ENCODE measurements at regions not wholly inside any gene's neighbourhood (a gene's known extent, or its start where the extent isn't known, plus 50 kb on each side); places are given as distances from the start of the nearest gene placed in this dataset.

GRCh38 chr10:52541006-52541473, 227.0 kb downstream of the DKK1 start:
- no peak overlapping the region for H2AFZ ChIP-seq (ENCODE audit: low read depth, low read length)
- Mint-ChIP-seq H3K36me3 (ENCODE audit: low read depth, unreplicated experiment) (no peaks in the 10 kb centered on the region), H3K27me3 (ENCODE audit: low read depth, unreplicated experiment) (no peaks in the 10 kb centered on the region), H3K9me3 (ENCODE audit: unreplicated experiment) (peaks cover 3% of the 10 kb centered on the region), H3K27ac (ENCODE audit: unreplicated experiment) (no peak overlapping the region), H3K4me1 (ENCODE audit: low read depth, unreplicated experiment) (peaks cover 26% of the 10 kb centered on the region), H3K4me3 (ENCODE audit: unreplicated experiment) (no peak overlapping the region)
- H3K4me2 ChIP-seq (ENCODE audit: low read length): no peak overlapping the region
- H3K79me2 ChIP-seq (ENCODE audit: insufficient read depth, low read length): no peaks in the 10 kb centered on the region
- H3K36me3 ChIP-seq (ENCODE audit: insufficient read depth, low read length): no peaks in the 10 kb centered on the region
- TF ChIP-seq EZH2 (IDR thresholded peaks at IDR 0.05; ENCODE audit: insufficient read depth, low read length) (no peak), CTCF (IDR thresholded peaks at IDR 0.05; ENCODE audit: insufficient read depth, low read depth, low read length) (no peak)
- no peak overlapping the region for H3K4me3 ChIP-seq (ENCODE audit: insufficient read depth, low read depth, low read length)
- H4K20me1 ChIP-seq (ENCODE audit: insufficient read depth, low read length): no peaks in the 10 kb centered on the region
- DNase-seq (ENCODE audit: low read depth) (peak; percentile 22), FAIRE-seq (peak; percentile 83)
- peaks cover 10% of the 10 kb centered on the region for H3K4me1 ChIP-seq (ENCODE audit: insufficient read depth, low read length)
- no peaks in the 10 kb centered on the region for H3K27me3 ChIP-seq (ENCODE audit: insufficient read depth, low read length)
- H3K9ac ChIP-seq (ENCODE audit: low read length): no peak overlapping the region
- no peak overlapping the region for H3K27ac ChIP-seq (ENCODE audit: low read depth, low read length)
- no peaks in the 10 kb centered on the region for H3K9me3 ChIP-seq (ENCODE audit: insufficient read depth, low read depth, low read length)

GRCh38 chr10:52542906-52543305, 228.8 kb downstream of the DKK1 start:
- H3K79me2 ChIP-seq (ENCODE audit: insufficient read depth, low read length): no peaks in the 10 kb centered on the region
- DNase-seq (ENCODE audit: low read depth): no peak
- H3K9me3 Mint-ChIP-seq (ENCODE audit: unreplicated experiment): peaks cover 2% of the 10 kb centered on the region
- TF ChIP-seq CTCF (IDR thresholded peaks at IDR 0.05; ENCODE audit: insufficient read depth, low read depth, low read length) (no peak), EZH2 (IDR thresholded peaks at IDR 0.05; ENCODE audit: insufficient read depth, low read length) (no peak)
- H3K27me3 ChIP-seq (ENCODE audit: insufficient read depth, low read length): no peaks in the 10 kb centered on the region
- no peak overlapping the region for H3K4me2 ChIP-seq (ENCODE audit: low read length)
- no peaks in the 10 kb centered on the region for H3K36me3 ChIP-seq (ENCODE audit: insufficient read depth, low read length)
- no peak overlapping the region for H2AFZ ChIP-seq (ENCODE audit: low read depth, low read length)
- no peaks in the 10 kb centered on the region for H3K9me3 ChIP-seq (ENCODE audit: insufficient read depth, low read depth, low read length)
- H3K4me1 ChIP-seq (ENCODE audit: insufficient read depth, low read length): peaks cover 10% of the 10 kb centered on the region
- H3K4me1 Mint-ChIP-seq (ENCODE audit: low read depth, unreplicated experiment): peaks cover 26% of the 10 kb centered on the region
- no peaks in the 10 kb centered on the region for H3K36me3 Mint-ChIP-seq (ENCODE audit: low read depth, unreplicated experiment)
- H3K27ac Mint-ChIP-seq (ENCODE audit: unreplicated experiment): no peak overlapping the region
- FAIRE-seq: peak; percentile 58
- no peaks in the 10 kb centered on the region for H4K20me1 ChIP-seq (ENCODE audit: insufficient read depth, low read length)
- H3K4me3 ChIP-seq (ENCODE audit: insufficient read depth, low read depth, low read length): no peak overlapping the region
- H3K27ac ChIP-seq (ENCODE audit: low read depth, low read length): no peak overlapping the region
- H3K4me3 Mint-ChIP-seq (ENCODE audit: unreplicated experiment): no peak overlapping the region
- H3K9ac ChIP-seq (ENCODE audit: low read length): no peak overlapping the region
- H3K27me3 Mint-ChIP-seq (ENCODE audit: low read depth, unreplicated experiment): no peaks in the 10 kb centered on the region

- Mint-ChIP-seq H3K4me1 (ENCODE audit: low read depth, unreplicated experiment) (no peaks in the 10 kb centered on the region), H3K27me3 (ENCODE audit: low read depth, unreplicated experiment) (no peaks in the 10 kb centered on the region), H3K4me3 (ENCODE audit: unreplicated experiment) (no peak overlapping the region), H3K9me3 (ENCODE audit: unreplicated experiment) (peaks cover 2% of the 10 kb centered on the region), H3K27ac (ENCODE audit: unreplicated experiment) (no peak overlapping the region), H3K36me3 (ENCODE audit: low read depth, unreplicated experiment) (no peaks in the 10 kb centered on the region)
- H3K36me3 ChIP-seq (ENCODE audit: insufficient read depth, low read length): no peaks in the 10 kb centered on the region
- H3K4me1 ChIP-seq (ENCODE audit: insufficient read depth, low read length): no peaks in the 10 kb centered on the region
- no peaks in the 10 kb centered on the region for H3K79me2 ChIP-seq (ENCODE audit: insufficient read depth, low read length)
- no peak overlapping the region for H2AFZ ChIP-seq (ENCODE audit: low read depth, low read length)
- H3K27ac ChIP-seq (ENCODE audit: low read depth, low read length): no peak overlapping the region
- FAIRE-seq (no peak), DNase-seq (ENCODE audit: low read depth) (no peak)
- no peaks in the 10 kb centered on the region for H3K9me3 ChIP-seq (ENCODE audit: insufficient read depth, low read depth, low read length)
- H4K20me1 ChIP-seq (ENCODE audit: insufficient read depth, low read length): no peaks in the 10 kb centered on the region
- H3K9ac ChIP-seq (ENCODE audit: low read length): no peak overlapping the region
- no peaks in the 10 kb centered on the region for H3K27me3 ChIP-seq (ENCODE audit: insufficient read depth, low read length)
- no peak overlapping the region for H3K4me3 ChIP-seq (ENCODE audit: insufficient read depth, low read depth, low read length)
- H3K4me2 ChIP-seq (ENCODE audit: low read length): no peak overlapping the region
- TF ChIP-seq EZH2 (IDR thresholded peaks at IDR 0.05; ENCODE audit: insufficient read depth, low read length) (no peak), CTCF (IDR thresholded peaks at IDR 0.05; ENCODE audit: insufficient read depth, low read depth, low read length) (no peak)
Measured at GRCh38 chr10:52551046-52551445, 221.5 kb downstream of the MBL2 start.

Data from astrocyte (in vitro differentiated cells and primary cell).